Skeletal muscle tissue (tissue), 3 donors: ENCODE measurements at regions not wholly inside any gene's neighbourhood (a gene's known extent, or its start where the extent isn't known, plus 50 kb on each side); places are given as distances from the start of the nearest gene placed in this dataset.

Experiments
- H3K27ac ChIP-seq: one replicate; pipeline ENCODE4 v1.7.0; 2013; ENCODE audit warnings: mild to moderate bottlenecking, low read depth, low read length, inconsistent platforms
- H3K27me3 ChIP-seq, 3 donors: one replicate each; pipeline ENCODE4 v1.7.0; 2013; ENCODE audit warnings: low read length in 3 of 3; ENCODE audit not compliant: control insufficient read depth in 3 of 3, insufficient read depth in 3 of 3
- H3K36me3 ChIP-seq, 3 donors: one replicate each; pipeline ENCODE4 v1.7.0; 2013; ENCODE audit warnings: low read length in 3 of 3; ENCODE audit not compliant: control insufficient read depth in 3 of 3, insufficient read depth in 3 of 3
- H3K4me1 ChIP-seq, 3 donors: one replicate each; pipeline ENCODE4 v1.7.0; 2013; ENCODE audit warnings: low read length in 3 of 3, mild to moderate bottlenecking in 3 of 3; ENCODE audit not compliant: control insufficient read depth in 3 of 3, insufficient read depth in 3 of 3
- H3K4me3 ChIP-seq, 3 donors: one replicate each; pipeline ENCODE4 v1.7.0; 2013; ENCODE audit warnings: low read length in 3 of 3
- H3K9ac ChIP-seq, 3 donors: one replicate each; pipeline ENCODE4 v1.7.0; 2013; ENCODE audit warnings: low read length in 3 of 3, mild to moderate bottlenecking in 3 of 3, moderate library complexity in 2 of 3, low read depth in 1 of 3
- H3K9me3 ChIP-seq, 3 donors: one replicate each; pipeline ENCODE4 v1.7.0; 2013; ENCODE audit warnings: low read length in 3 of 3; ENCODE audit not compliant: control insufficient read depth in 3 of 3
- donor health status: Osteomylitis.

DNA sequence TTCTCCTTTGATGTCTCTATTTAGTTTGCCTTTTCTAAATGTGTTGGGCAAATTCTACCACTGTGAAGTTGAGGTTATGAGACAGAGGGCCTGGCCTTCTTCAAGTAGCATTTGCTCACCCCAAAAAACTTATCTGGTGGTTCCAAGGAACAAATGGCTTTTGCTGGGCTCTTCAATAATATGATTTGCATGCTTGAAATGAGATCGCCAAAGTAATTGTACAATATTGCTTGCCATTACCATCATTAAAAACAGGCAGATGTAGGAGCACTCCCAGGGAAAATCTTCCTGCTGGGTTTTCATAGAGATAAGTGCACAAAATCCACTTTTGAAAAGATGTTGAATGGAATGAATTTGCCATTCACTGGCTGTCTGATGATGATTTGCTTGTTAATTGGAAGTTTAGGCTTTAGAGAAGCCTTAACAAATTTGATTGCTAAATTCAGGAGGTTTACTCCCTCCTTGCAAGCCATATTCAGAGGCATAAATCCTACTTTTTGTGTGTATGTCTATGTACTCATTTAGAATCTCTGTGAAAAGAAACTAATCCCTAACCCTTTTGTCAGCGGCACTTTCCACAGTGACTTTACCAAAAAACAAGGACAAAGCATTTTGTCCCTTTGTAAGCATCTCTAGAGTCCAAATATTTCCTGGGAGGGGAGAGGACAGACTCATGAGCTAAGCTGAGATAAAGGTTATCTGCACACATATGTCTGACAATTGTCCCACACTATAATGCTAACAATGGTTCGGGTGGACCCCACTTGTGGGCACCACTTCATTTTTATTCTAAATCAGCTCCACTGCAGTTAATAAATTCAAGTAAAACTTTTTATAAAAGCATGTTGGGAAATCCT lies 240.8 kb upstream of the PIK3C3 start:
- Histone ChIP-seq H3K36me3 (no peaks in the 10 kb centered on the region), H3K4me3 (no peak overlapping the region), H3K9me3 (peaks cover 0 to 2% (median 0%) of the 10 kb centered on the region in 3 donors), H3K9ac (no peak overlapping the region), H3K27me3 (no peaks in the 10 kb centered on the region), H3K4me1 (no peaks in the 10 kb centered on the region), H3K27ac (no peak overlapping the region)

DNA sequence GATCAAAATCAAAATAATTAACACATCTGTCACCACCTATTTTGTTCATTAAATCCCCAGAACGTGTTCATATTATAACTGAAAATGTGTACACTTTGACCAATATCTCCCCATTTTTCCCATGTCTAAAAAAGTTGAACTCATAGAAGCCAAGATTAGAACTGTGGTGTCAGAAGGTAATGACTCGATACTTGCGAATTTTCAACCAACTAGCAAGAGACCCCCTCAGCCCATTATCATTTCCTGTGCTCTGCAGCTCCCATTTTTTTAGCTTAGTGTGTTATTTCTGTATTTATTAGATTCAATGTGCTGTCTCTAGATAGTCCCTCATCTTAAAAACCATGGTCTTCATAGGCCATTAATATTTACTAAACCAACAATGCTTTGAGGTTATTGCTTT lies 248.7 kb upstream of the PIK3C3 start:
- H3K4me3 ChIP-seq = no peak overlapping the region
- H3K36me3 ChIP-seq = no peaks in the 10 kb centered on the region
- no peaks in the 10 kb centered on the region for H3K9me3 ChIP-seq
- H3K27me3 ChIP-seq = no peaks in the 10 kb centered on the region
- H3K4me1 ChIP-seq = no peaks in the 10 kb centered on the region
- H3K9ac ChIP-seq = no peak overlapping the region
- H3K27ac ChIP-seq = no peak overlapping the region

DNA sequence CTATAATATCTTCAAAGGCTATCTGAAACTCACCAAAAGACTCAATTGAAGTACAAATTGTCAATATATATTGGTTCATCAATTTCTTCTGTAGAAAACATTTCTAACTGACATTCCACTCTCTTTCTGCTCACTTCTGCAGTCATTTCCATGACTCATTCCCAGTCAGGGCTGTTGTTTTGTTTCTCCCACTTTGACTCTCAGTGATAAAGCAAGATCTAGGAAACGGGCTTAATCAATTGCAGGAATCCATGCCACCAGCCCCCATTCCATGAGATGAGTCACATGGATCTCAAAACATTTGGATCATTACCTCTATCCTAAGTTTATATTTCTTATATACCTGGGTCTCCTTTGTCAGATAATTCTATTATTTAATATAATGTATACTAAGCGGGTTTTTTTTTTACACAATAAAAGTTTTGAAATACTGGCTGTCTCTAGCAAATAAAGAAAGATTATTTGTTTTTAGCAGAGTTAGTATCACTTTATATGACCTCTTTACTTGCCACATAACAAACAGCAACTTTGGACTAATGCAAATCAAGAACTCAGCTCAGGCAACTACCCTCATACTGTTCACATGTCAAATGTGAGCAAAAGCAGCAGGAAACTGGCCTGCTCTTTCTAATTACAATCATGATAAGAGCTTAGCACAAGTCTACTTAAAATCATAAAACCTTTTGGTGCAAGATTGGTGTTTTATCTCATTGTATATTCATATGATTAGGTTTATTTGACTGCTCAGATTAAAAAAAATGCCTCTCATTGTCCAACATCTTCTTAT lies 251.1 kb upstream of the PIK3C3 start:
- H3K27me3 ChIP-seq = no peaks in the 10 kb centered on the region
- no peaks in the 10 kb centered on the region for H3K4me1 ChIP-seq
- H3K9me3 ChIP-seq = no peaks in the 10 kb centered on the region
- no peak overlapping the region for H3K4me3 ChIP-seq
- no peak overlapping the region for H3K27ac ChIP-seq
- H3K9ac ChIP-seq = no peak overlapping the region
- H3K36me3 ChIP-seq = no peaks in the 10 kb centered on the region

DNA sequence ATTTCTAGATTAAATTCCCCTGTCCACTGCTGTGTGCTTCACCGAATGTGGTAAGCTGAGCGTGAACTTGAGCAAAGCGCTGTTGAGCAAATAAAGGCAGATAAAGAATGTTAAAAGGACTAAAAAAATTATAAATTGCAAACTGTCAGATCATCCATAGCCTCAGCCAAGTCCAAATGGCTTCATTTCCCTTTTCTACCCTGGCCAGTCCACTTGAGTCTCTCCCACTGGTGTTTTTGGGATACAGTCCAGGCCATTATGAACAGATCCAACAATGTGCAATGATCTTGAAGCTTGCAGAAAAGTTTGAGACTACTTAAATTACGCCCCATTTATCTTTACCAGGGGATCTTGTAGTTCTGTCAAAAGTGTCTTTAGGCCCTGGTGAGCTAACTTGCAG lies 254.6 kb upstream of the PIK3C3 start:
- H3K36me3 ChIP-seq = no peaks in the 10 kb centered on the region
- H3K27me3 ChIP-seq = no peaks in the 10 kb centered on the region
- H3K27ac ChIP-seq = no peak overlapping the region
- no peaks in the 10 kb centered on the region for H3K4me1 ChIP-seq
- H3K4me3 ChIP-seq = no peak overlapping the region
- no peak overlapping the region for H3K9ac ChIP-seq
- no peaks in the 10 kb centered on the region for H3K9me3 ChIP-seq

DNA sequence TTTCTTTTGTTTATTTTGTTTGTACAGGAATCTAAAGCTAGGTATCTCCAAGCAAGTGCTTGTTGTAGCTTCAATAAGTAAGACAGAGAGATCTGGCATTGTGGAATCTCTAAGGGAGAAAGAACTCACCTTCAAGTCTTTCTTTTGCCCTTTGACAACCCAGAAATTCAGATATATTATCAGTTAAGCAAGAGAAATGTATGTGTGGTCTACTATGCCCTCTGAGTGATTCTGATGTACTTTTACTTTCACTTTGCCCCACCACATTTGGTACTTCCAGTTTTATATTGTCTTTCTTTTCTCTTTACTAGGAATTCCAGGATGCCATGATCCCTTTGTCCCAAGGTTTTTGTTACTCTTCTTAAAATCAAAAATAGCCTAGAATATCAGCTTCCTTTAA lies 259.6 kb upstream of the PIK3C3 start:
- Histone ChIP-seq H3K27ac (no peak overlapping the region), H3K4me3 (no peak overlapping the region), H3K9ac (no peak overlapping the region), H3K4me1 (no peaks in the 10 kb centered on the region), H3K9me3 (no peaks in the 10 kb centered on the region), H3K36me3 (no peaks in the 10 kb centered on the region), H3K27me3 (no peaks in the 10 kb centered on the region)

DNA sequence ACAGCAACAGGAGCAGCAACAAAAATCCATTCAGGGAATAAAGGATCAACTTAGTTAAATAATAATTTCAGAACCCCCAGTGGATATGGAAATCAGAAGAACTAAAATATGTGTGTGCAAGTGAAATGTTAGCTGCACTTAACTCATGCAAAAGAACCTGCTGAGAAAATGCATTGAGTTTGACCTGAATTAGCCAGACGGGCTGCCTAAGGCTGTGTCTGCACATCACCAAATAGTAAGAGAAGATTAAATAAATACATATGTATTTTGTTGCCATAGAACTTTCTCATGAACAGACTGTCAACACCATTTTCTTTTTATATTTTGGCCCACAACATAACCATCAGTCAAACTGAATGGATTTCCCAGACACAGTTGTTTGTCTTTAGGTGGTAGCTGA lies 262.0 kb upstream of the PIK3C3 start:
- no peak overlapping the region for H3K4me3 ChIP-seq
- no peak overlapping the region for H3K27ac ChIP-seq
- H3K4me1 ChIP-seq = no peaks in the 10 kb centered on the region
- no peaks in the 10 kb centered on the region for H3K27me3 ChIP-seq
- no peaks in the 10 kb centered on the region for H3K36me3 ChIP-seq
- H3K9me3 ChIP-seq = no peaks in the 10 kb centered on the region
- H3K9ac ChIP-seq = no peak overlapping the region

DNA sequence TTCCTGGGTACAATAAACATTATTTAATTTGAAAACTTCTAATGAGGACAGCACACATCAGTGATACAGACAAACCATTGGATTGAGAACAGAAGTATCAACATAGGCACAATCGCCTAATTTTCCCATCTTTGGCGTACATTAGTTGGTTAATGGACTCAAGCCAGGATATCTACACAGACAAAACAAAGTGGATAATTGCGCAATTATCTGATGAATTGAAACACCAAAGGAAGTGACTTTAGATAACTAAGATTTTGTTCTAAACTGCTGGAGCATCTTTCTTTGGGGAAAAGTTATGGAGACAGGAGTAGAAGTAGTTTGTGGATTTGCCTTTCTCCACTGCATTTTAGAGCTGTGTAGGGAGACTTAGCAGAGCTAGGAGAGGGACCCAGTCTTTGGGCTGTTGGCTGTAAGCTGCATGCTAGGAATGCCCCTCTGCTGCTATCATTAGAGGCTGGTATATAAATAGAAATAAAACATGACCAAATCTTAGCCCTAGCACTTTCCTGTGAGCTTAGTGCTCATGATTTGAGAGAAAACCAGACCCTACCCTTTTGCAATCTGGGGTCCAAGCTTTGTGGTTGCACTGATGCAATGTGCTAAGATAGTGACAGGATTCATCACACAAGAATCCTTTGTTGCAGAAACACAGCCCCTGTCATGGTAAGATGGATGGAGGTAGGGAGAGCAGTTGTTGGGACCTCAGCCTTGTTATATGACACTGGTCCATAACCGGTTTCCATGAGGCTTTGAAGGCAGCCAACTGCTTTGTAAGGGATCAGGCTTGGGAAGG lies 264.5 kb upstream of the PIK3C3 start:
- H3K36me3 ChIP-seq = no peaks in the 10 kb centered on the region
- H3K9ac ChIP-seq = no peak overlapping the region
- no peaks in the 10 kb centered on the region for H3K9me3 ChIP-seq
- no peaks in the 10 kb centered on the region for H3K4me1 ChIP-seq
- no peak overlapping the region for H3K4me3 ChIP-seq
- no peak overlapping the region for H3K27ac ChIP-seq
- no peaks in the 10 kb centered on the region for H3K27me3 ChIP-seq

DNA sequence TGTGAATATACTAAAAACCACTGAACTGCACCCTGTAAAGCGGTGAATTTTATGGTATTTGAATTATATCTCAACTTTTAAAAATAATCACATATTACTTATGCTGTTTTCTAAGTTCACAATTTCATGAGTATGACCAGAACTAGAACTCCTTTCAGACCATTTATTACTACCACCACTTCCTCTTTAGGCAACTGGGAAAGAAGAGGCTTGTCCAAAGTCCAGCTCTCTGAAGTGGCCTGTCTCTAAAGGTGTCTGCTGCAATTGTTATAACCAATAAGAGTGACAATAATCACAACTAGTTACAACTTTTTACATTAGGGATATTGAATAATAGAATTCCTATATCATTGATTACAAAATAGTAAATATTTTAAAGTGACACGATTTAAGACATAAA lies 267.9 kb upstream of the PIK3C3 start:
- Histone ChIP-seq H3K36me3 (no peaks in the 10 kb centered on the region), H3K27me3 (no peaks in the 10 kb centered on the region), H3K9me3 (no peaks in the 10 kb centered on the region), H3K4me3 (no peak overlapping the region), H3K27ac (no peak overlapping the region), H3K4me1 (no peaks in the 10 kb centered on the region), H3K9ac (no peak overlapping the region)

DNA sequence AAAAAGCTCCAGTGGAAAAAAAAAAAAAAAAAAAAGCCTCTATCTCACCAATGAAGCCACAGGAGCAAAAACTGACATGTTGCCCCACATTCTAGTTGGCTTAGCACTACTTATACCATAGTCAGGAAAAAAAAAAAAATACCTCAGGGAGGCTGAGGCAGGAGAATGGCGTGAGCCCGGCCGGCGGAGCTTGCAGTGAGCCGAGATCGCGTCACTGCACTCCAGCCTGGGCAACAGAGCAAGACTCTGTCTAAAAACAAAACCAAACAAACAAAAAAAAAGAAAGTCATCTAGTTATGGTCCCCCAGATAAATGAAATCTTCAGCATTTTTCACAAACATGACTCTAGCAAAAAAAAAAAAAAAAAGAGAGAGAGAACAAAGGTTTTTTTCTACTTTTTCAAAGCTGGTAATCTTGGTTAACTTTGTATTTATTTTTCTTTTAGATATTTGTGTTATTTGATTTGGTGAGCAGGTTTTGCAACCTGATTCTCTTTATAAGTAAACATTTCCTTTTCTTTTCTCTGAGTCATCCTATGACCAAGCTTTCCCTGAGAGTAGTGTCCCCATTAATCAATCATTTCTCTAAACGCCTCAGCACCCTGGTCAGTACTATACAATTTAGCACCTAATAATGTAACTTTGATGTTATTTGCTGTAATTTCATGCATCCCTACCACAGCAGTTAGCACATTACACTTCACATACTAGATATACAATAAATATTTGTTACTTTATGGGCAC lies 273.7 kb upstream of the PIK3C3 start:
- Histone ChIP-seq H3K27me3 (no peaks in the 10 kb centered on the region), H3K4me3 (no peak overlapping the region), H3K4me1 (no peaks in the 10 kb centered on the region), H3K36me3 (no peaks in the 10 kb centered on the region), H3K27ac (no peak overlapping the region), H3K9ac (no peak overlapping the region), H3K9me3 (no peaks in the 10 kb centered on the region)
